ENCODE measurements at regions not wholly inside any gene's neighbourhood (a gene's known extent, or its start where the extent isn't known, plus 50 kb on each side); places are given as distances from the start of the nearest gene placed in this dataset.
A peak's percentile ranks its signal among the peaks of the same experiment; 100 is the strongest.

- no peak for DNase-seq (ENCODE audit: low read depth in 2 of 2)
Observed at GRCh38 chr6:147033267-147033666, 170.9 kb upstream of the STXBP5 start.

GRCh38 chr6:147035886-147036285, 168.3 kb upstream of the STXBP5 start:
- peak; percentile 12 to 32 for DNase-seq (ENCODE audit: low read depth in 2 of 2)

DNA sequence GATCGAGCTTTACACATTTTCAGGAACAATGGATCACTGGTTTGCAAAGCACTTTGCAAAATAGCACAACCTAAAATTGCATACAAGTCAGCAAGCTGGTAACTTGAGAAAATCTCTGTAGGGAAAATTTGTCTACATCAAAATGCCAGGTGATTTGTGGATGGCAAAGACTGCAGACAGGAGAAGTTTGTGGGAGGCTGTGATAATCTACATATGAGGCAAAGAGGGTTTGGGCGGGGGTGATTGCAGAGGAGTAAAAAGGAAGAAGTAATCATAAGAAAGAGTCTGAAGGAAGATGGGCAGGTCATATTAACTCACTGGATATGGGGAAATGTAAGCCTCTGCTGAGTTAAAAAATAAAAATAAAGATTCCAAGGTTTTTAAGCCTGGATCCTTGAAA, 166.3 kb upstream of the STXBP5 start:
- no peak for DNase-seq (ENCODE audit: low read depth in 2 of 2)

DNA sequence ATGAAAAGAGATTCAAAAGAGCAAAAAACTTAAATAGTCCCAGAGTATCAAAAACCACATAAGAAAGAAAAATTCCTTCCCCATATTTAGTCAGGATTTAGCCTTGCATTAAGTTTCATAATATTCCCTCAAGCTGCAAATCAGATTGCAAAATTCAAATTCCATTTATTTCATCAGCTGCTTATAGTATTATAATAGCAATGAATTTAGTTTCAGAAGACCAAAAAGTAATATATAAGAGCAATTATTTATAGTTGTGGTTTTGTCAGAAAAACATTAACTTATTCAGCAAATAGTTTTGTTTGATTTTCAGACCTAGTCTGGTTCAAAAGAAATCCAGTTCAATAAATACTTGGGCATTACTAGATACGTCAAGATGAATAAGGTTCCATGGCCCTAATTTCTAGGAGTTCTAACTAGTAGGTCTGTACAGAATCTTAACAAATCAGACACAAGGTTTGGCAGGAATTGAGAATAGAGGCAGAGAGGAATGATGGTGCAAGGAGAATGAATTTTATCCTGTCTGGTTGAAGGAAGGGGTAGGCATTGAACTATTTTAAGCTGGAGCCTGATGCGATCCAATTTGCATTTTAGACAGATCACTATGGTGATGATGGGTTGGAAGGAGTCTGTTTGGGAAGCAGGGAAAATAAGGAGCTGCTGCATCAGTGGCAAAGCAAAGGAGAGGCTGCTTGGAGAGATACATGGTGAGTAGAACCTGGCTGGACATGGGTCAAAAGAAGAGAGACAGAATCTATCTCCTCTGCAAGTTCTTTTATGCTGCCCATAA, 163.9 kb upstream of the STXBP5 start:
- DNase-seq (ENCODE audit: low read depth in 2 of 2): peak; percentile 85 to 88

GRCh38 chr6:147042679-147043078, 161.5 kb upstream of the STXBP5 start:
- DNase-seq (ENCODE audit: low read depth in 2 of 2): no peak

GRCh38 chr6:147043994-147044477, 160.2 kb upstream of the STXBP5 start:
- DNase-seq (ENCODE audit: low read depth in 2 of 2): no peak

DNA sequence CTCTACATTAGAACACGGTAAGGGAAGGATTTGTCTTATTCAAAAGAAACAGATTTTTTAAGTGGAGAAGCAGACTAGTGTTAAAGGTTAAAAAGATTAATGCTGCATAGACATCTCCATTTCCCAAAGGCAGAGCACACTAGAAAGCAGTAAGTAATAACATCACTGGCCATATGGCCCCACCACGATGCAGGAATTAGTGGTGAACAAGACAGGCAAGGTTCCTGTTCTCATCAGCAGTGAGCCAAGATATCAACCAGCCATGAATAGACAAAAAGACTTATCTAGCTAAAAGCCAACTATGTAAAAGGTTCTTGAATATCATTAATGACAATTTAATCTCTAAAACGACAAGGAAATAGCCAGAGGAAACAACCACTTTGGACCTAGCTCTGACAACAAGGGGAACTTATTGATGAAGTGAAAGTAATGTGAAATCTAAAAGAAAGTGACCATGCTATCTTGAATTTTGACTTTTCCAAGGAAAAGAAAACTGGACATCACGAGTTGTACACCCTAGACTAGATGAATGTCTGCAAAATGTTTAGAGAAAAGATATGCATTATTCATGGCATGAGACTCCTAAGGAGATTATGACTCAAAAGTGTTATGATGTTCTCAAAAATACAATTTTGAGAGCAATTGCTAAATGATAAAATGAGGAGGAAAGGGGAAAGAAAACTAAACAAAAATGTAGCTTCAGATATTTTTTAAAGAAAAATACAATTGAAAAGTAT, 157.9 kb upstream of the STXBP5 start:
- no peak for DNase-seq (ENCODE audit: low read depth in 2 of 2)

DNA sequence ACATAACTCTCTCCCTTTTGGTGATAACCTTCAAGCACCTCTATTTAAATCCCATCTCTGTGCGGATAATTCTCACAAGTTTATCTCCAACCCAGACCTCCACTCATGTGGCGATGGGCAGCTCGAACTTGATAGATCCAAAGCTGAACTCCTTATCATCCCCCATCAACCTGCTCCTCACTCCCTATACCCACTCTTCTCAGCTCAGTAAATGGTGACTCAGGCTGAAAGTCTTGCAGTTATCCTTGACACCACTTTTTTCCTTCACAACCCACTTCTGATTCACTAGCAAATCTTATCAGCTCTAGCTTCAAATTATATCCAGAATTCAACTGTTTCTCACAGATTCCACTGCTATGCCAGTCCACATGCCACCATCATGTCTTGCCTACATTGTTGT, 155.3 kb upstream of the STXBP5 start:
- DNase-seq (ENCODE audit: low read depth in 2 of 2): no peak

GRCh38 chr6:147053311-147053921, 150.8 kb upstream of the STXBP5 start:
- DNase-seq (ENCODE audit: low read depth in 2 of 2): no peak

- DNase-seq (ENCODE audit: low read depth in 2 of 2): no peak
Observed at GRCh38 chr6:147054158-147054557, 150.1 kb upstream of the STXBP5 start.

DNA sequence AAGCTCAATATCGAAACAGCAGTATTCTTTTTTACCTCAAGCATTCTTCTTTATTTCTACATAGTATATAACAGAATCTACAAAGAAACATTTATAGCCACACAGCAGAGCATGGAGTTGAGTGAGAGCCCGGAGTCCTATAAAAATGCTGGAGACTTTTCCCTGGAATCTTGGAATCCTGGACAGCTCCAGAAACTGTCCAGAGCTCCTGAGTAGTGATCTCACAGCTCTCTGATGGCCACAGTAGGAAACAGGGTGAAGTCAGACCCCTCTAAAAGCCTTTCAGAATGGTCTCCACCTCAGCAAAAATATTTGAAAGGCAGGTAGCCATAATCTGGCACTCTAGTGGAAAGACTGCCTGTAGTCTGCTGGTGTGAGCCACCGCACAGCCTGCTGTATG, 149.3 kb upstream of the STXBP5 start:
- no peak for DNase-seq (ENCODE audit: low read depth in 2 of 2)

DNA sequence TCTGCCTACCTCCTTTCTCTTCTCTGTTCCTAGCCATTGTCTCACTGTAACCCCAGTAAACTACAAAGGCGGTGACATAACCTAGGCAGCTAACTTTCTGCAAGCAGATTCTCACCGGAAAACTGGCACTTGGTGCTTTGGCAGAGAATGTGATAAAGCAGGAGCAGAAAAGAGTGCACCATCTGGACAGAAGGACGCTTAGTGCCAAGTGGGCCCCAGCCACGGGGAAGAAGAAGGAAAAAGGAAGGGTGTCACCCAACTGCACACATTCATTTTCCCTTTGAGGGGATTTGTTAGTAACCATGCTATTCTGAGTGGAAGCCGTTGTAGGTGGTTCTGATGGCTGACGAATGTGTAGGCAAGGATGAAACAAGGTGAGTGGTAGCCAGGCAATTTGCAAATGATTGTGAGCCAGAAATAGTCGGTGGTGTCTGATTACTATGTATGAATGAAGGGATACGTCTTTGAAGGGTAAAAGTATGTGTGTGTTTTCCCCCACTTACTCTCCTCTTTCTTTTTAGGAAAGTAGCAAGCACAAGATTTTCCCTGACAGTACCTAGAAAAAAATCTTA, 148.3 kb upstream of the STXBP5 start:
- no peak for DNase-seq (ENCODE audit: low read depth in 2 of 2)

GRCh38 chr6:147057188-147057587, 147.0 kb upstream of the STXBP5 start:
- DNase-seq (ENCODE audit: low read depth in 2 of 2): no peak

- DNase-seq (ENCODE audit: low read depth in 2 of 2): no peak
Observed at GRCh38 chr6:147057705-147058342, 146.4 kb upstream of the STXBP5 start.

- no peak for DNase-seq (ENCODE audit: low read depth in 2 of 2)
Observed at GRCh38 chr6:147058786-147059385, 145.3 kb upstream of the STXBP5 start.

DNA sequence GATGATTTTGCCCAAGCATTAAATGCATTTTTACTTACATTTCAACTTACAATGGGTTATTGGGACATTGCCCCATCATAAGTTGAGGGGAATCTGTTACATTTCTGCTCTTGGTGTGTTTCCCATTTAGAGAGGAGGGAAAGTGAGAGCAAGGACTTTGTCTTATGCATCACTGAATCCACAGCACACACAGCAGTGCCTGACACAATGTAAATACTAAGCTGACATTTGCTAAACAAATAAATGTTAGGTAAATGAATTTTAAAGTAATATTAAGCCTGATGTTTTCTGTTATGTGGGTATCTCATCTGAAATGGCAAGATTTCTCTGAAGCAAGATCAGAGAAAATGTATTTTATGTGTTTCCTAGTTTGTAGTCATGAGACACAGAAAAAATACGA, 143.6 kb upstream of the STXBP5 start:
- no peak for DNase-seq (ENCODE audit: low read depth in 2 of 2)

- no peak for DNase-seq (ENCODE audit: low read depth in 2 of 2)
Observed at GRCh38 chr6:147061252-147061651, 143.0 kb upstream of the STXBP5 start.

GRCh38 chr6:147063469-147064031, 140.7 kb upstream of the STXBP5 start:
- DNase-seq (ENCODE audit: low read depth in 2 of 2): peak; percentile 65 to 66

- no peak for DNase-seq (ENCODE audit: low read depth in 2 of 2)
Observed at GRCh38 chr6:147065786-147066185, 138.4 kb upstream of the STXBP5 start.

GRCh38 chr6:147067184-147067583, 137.0 kb upstream of the STXBP5 start:
- DNase-seq (ENCODE audit: low read depth in 2 of 2): no peak

GRCh38 chr6:147071776-147072175, 132.4 kb upstream of the STXBP5 start:
- no peak for DNase-seq (ENCODE audit: low read depth in 2 of 2)
